22Rv1 (cell line): ENCODE measurements at regions not wholly inside any gene's neighbourhood (a gene's known extent, or its start where the extent isn't known, plus 50 kb on each side); places are given as distances from the start of the nearest gene placed in this dataset.

Source experiments
- H3K27ac ChIP-seq: fragments of 450-650 bp; 2 replicates; pipeline ENCODE4 v1.5.1; 2017
- ZFX ChIP-seq: fragments of 450-650 bp; IDR thresholded peaks from 2 replicates; pipeline ENCODE4 v1.6.1; 2017; ENCODE audit warnings: antibody characterized with exemption, borderline replicate concordance
- TF ChIP-seq, protein P1 (sequence below): fragments of 450-650 bp; IDR thresholded peaks from 2 replicates; pipeline ENCODE4 v1.5.1; 2017; ENCODE audit warnings: mild to moderate bottlenecking

DNA sequence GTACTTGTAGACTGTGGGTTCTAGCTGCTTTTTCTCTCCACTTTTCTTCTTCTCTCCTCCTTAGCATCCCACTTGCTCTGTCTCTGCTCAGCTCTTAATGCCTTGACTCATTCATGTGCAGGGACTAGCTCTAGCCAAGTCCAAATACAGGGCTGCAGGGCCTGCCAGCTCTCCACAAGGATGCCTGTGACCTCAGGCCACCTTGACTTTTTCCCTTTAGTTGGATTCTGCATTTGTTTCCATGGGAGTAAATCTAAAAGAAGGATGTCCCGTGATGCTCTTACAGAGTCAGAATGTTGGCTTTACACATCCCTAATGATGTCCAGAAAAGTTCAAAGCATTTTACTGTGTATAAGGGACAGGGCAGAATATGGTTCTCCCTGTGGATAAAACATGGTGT lies 101.8 kb upstream of the PREP start:
- H3K27ac ChIP-seq: no peak overlapping the region
- TF ChIP-seq, protein P1, sequence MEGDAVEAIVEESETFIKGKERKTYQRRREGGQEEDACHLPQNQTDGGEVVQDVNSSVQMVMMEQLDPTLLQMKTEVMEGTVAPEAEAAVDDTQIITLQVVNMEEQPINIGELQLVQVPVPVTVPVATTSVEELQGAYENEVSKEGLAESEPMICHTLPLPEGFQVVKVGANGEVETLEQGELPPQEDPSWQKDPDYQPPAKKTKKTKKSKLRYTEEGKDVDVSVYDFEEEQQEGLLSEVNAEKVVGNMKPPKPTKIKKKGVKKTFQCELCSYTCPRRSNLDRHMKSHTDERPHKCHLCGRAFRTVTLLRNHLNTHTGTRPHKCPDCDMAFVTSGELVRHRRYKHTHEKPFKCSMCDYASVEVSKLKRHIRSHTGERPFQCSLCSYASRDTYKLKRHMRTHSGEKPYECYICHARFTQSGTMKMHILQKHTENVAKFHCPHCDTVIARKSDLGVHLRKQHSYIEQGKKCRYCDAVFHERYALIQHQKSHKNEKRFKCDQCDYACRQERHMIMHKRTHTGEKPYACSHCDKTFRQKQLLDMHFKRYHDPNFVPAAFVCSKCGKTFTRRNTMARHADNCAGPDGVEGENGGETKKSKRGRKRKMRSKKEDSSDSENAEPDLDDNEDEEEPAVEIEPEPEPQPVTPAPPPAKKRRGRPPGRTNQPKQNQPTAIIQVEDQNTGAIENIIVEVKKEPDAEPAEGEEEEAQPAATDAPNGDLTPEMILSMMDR: no peak
- no peak for TF ChIP-seq ZFX

DNA sequence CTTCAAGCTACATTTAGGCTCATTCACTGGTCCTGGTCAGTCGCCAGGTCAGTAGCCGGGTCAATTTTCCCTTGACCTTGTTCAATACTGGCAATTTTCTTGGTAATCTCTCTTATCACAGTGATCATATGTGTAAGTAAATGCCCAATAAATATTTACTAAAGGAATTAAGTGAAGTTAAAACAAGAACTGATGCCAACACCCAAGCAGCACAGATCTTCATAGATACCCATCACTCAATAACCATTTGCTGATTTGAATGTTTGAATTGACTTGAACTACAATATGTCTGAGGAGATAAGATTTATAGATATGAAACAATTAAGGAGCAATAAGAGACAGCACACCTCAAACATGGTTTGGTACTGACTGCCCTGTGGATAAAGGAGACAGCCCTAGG lies 100.8 kb upstream of the PREP start:
- TF ChIP-seq, protein P1: no peak
- no peak for TF ChIP-seq ZFX
- no peak overlapping the region for H3K27ac ChIP-seq

DNA sequence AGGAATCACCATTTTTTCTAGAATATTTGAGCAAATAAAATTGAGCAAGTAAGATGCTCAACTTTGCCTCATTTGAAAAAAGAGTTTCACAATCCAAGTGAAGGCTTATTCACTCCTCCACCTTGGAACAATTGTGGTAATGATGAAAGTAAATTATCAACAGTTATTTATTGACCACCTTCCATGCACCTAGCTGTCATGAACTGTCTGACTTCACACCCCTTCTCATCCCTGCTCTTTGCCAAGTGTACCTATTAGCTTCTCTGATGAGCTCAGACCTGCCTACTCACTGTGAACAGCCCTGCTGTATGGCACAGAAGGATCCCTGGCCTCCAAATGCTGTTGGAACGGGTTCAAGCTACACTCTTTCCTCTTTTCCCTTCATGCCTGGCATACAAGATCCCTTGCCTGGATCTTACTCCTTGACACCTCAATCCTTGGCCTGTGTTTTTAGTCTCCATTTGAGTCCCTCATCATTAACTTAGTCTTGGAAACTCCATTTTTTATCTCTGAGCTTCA lies 99.0 kb upstream of the PREP start:
- no peak overlapping the region for H3K27ac ChIP-seq
- TF ChIP-seq, protein P1: no peak

DNA sequence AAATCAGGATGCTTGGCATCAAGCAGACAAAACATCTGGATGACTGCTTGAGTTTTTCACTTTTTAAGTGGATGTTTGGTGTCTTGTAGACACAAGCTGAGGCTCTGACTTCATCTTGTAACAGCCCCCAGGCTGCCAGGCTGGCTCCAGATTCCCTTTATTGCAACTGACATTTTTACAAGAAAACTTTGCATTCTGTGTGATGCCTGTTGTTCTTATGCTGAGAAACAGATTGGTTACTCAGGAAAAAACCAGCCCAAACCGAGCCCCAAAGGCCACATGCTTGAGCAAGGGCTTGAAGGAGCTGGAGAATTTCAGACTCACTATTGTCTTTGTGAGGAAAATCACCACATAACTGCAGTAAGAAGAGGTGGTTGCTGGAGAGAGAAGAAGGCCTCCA lies 98.4 kb upstream of the PREP start:
- H3K27ac ChIP-seq: no peak overlapping the region
- TF ChIP-seq ZFX: no peak
- TF ChIP-seq, protein P1: no peak

DNA sequence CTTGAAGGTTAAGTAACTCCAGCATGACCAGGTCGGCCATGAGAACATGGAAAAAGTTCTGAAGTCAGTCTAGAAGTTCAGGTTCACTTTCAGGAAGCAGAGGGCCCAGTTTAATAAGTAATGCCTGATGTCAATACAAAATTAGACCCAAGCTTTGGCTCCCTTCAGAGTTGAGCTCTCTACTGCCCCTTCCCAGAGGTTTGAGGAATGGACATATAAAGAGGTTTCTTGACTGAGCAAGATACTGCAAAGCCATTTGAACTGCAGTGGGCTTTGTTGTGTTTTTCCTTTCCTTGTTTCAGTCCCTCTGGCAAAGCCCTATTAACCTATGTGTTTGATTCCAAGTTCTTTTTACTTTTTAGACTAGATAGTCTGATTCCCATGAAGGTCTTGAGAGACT lies 97.8 kb upstream of the PREP start:
- H3K27ac ChIP-seq: no peak overlapping the region
- TF ChIP-seq, protein P1: peak; percentile 15; the same call in 1 of the 2 replicates
- TF ChIP-seq ZFX: no peak

DNA sequence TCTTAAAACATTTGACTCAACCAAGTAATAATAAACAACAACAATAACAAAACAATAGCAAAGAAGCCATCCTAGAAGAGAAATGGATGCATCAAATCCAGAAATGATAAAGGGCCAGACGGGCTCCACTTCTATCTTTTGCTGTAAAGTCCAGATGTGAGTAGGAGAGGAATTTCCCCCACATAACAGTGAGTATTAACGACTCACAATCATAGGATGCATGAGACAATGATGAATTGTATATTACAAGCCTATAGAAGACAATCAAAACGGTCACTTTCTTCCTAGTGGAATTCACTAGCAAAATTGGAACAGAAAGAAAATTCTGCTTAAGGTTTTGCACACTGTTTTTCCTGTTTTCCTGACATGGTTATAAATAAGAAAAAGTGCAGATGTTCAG lies 97.0 kb upstream of the PREP start:
- H3K27ac ChIP-seq: no peak overlapping the region
- TF ChIP-seq, protein P1: no peak
- TF ChIP-seq ZFX: no peak

DNA sequence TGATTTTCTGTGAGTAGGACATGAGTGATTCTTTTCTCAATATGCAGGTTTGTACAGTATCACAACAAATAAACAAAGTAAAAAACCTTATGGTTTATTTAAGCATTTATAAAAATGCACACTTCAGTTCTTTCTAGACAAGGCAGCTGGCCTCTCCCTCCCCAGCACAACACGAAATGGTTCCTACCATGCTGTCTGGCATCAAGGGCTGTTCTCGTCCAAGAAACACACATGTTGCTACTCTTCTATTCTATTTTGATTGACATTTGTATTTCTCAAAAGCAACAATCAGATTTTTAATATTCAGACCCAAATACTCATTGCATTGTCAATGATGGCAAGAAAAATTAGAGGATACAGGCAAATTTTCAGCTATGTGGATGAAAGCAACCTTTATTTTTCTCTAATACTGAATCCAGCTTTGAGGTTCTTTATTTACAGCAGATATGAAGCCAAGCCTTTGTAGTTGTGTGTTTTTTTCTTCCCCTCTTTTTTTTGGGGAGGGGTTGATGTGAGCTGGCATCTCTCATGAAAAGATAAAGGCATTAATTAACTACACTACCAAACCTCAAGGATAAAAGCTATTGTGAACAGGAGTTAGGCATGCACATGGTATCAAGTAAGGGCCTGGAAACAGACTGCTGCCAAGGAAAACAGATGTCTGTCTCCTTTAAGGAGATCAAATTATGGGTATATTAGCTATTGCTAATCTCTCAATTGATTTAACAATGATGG lies 96.4 kb upstream of the PREP start:
- no peak overlapping the region for H3K27ac ChIP-seq

More for the DNA sequence above, 96.4 kb upstream of the PREP start:
- no peak for TF ChIP-seq ZFX
- TF ChIP-seq, protein P1: no peak
